OCI-M2 (cell line): ENCODE measurements at regions not wholly inside any gene's neighbourhood (a gene's known extent, or its start where the extent isn't known, plus 50 kb on each side); places are given as distances from the start of the nearest gene placed in this dataset.
"Not testable (repeated sequence)": the region's sequence is repeated elsewhere in the genome, so short reads cannot be mapped to it uniquely, and the experiment has no call there.

ENCODE experiments used
- DNase-seq: peaks from one replicate; lab custom pipeline; 2025; ENCODE audit not compliant: unreplicated experiment; lab: John Stamatoyannopoulos, UW

DNA sequence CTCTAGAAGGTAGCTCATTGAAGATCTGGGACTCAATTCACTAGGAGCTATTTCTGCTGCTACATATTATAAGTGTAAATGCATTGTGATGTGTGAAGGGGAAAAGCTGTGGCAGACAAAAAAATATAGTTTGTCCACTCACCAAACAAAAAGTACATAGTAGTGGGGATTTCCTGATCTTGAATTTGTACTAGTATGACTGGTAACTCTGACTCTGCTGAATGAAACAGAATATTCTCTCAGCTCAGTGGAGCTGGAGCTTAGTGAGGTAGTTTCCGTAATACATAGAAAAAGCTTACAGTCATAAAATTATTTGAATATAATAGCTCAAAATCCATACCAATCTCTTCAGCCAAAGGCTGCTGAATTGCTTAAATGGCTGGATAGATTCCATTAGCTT, 455.6 kb upstream of the CD180 start:
- DNase-seq, result no peak

DNA sequence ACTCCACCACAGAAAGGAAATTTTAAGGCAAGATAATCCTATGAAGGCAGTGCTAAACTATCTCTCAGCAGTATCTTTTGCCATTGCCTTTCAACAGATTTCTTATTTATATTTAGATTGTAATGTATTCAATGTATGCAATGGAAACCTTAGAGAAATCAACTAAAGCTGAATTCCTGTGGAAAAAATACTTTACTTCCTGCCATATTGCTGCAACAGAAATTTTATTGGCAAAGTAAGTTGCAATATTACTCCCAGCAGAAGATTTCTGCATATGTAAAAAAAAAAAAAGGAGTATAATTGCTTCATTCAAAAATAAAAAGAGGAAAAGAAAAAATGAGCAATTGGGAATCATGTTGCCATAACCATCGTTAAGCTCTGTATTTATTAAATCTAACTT, 454.6 kb upstream of the CD180 start:
- no peak for DNase-seq

DNA sequence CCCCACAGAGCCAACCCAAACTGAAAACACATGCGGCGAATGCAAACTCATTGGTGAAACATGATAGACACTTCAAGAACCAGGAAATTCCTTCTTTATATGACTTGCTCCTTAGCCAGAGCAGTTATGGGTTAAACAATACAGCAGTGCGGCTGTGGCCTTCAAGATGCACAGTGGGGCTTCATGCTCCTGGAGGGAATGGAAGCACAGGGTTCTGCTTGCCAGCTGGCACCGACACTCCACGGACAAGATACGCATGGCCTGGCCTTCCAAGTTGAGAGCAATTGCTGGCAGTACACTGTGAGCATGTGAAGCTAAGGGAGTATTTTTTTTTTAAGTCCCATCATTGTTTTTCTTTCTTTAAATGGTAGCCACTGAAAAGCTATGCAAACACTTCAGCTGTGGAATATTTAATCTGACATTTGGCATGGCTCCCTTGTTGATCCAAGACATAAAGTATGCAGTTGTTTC, 451.6 kb upstream of the CD180 start:
- DNase-seq, result no peak

DNA sequence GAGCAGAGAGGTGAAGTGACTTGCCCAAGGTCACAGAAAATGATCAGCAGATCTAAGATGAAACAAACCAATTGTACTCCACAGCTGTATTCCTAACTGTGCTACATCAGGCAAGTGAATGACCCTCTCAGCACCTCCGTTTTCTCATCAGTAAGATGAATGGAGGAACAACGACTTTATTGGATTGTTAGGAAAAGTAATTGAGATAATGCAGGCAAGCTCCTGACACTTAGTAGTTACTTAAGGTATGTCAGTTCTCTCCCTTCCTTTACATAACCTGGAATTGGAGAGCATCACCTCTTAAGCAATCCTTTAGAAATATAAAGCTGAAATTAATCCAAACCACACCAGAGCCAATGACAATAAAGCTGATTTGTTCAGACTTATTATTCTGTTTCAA, 451.2 kb upstream of the CD180 start:
- no peak for DNase-seq

DNA sequence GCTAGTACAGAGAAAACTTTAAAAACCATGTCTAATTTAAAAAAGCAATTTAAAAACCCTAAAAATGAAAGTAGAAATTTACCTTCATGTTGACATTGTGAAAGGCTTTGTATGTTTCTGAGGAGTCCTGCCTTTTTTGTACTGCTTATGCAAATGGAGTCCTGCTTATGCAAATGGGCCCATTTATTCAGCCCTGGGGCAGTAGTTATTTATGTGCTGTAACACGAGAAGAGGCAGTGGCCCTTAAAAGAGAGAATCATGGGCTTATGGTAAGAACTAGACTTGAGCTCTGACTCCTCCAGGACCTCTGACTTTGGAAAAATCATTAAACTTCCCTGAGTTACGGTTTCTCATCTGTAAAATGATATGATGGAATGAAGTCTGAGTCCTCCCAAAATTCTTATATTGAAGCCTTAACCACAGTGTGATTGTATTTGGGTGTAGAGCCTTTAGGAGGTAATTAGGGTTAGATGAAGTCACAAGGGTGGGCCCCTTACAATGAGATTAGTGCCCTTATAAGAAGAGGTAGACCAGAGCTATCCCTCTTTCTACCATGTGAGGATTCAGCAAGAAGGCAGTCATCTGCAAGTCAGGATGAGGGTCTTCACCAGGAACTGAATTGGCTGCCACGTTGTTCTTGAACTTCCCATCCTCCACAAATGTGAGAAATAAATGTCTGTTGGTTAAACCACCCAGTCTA, 447.8 kb upstream of the CD180 start:
- DNase-seq, result no peak

DNA sequence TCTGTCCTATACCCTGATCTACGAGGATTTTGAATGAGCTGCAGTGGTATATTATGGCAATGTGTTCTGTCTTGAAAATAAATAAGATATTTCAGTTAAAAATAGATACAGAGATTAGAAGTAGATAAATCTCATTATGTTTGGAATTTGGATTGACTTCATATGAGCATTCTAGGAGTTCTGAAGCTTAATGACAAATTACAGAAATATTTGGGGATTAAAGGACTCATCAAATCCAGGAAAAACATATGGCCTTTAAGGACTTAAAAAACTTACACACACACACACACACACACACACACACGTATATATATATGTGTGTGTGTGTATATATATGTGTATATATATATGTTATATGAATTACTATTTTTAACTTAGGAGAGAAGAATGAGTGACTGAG, 446.9 kb upstream of the CD180 start:
- no peak for DNase-seq

DNA sequence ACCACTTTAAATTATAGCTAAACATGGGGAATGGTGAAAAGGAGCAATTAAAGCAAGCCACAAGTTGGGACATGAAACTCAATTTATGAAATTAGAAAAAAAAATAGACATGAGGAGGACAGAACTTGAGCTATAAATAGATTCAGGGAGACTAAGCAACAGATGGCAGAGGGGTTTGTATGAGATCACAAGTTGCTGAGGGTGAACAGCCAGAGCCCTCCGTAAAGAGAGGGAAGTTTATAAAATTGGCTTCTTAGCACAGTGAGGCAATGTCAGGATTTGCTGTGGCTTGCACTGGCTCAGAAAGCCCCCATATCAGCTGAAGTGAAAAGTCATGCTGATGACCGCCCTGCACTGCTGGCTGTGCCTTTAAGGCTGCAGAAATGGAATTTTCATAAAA, 443.4 kb upstream of the CD180 start:
- no peak for DNase-seq

DNA sequence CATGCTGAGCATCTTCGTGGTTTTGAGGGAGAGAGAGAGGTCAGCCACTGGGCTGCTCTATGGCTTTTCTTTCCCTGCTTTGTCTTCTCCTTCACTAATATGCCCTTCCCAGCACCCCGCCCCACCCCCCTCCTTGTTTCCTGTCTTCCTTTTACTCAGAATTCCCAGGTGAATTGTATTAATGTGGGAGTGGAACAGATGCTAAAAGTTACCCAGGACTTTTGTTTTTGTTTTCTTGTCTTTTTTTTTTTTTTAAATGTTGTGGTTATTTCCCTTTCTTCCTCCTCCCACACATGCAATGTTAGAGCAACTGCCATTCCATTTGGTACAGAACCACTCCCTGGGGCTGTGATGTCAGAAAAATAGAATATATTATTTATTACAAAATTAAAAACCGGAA, 442.7 kb upstream of the CD180 start:
- DNase-seq, result no peak

DNA sequence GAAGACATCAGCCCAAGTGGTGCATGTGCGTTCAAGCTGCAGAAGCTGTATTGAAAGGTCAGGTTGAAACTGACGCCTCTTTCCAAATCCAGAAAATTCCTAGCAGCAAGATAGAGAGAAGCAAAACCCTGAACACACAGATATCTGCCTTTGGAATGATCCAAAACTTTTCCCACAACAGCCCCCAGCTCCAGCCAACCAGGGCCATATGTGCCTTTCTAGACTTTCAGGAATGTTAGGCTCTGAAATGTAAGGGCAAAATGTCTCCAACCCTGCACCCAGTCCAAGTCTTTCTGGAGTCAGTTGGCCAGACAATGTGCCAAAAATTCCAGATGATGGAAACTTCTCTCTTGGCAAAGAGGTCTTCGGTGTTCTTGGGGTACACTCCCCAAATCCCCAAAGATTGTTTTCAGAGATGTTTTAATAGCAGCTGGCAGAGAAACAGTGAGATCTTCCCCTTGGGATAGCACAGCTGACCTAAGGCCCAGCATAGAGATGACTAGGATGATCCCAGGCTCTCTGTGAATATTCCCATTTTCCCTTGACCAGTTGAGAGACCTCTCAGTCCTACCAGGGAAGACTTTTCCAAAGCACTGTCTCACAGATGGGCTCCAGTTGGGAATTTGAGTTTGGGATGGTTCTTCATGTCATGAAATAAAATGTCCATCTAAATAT, 440.4 kb upstream of the CD180 start:
- no peak for DNase-seq

DNA sequence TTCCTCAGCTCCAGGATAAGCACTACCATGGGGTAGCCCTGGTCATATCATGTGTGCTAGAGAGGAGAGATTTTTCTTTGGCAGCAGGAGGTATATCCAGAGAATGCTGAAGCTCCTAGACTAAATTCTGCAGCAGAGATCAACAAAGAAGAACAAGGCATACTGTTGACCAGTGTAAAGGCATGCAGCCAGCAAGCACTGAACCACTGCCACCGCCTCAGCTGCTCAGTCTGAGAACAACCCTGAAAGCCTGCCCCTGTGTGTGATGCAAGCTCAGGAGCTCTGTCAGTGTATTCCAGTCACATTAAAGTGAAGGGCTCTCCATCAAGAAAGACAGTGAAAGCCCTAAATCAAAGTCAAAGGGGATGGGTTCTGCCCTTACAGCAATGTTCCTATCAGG, 439.5 kb upstream of the CD180 start:
- DNase-seq, result no peak

DNA sequence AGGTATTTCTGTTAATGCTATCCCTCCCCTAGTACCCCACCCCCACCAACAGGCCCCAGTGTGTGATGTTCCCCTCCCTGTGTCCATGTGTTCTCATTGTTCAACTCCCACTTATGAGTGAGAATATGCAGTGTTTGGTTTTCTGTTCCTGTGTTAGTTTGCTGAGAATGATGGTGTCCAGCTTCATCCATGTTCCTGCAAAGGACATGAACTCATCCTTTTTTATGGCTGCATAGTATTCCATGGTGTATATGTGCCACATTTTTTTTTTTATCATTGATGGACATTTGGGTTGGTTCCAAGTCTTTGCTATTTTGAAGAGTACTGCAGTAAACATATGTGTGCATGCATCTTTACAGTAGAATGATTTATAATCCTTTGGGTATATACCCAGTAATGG, 430.5 kb upstream of the CD180 start:
- not testable (repeated sequence) for DNase-seq

DNA sequence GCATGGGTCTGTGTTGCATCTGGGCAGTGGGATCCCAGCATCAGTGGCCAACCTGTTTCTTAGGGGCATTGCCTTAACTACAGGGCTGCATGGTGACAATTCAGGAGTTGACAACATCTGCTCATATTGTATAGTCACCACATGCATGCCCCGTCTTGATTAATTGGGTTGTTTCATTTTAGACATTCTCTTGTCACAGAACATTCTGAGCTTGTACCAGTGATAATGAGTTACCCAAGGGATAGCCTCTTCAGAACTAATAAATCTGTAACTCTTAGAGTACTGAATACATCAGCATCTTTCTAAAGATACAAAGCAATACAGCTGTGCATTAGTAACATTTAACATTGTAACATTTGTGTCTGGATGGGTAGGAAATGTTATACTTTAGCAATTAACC, 426.5 kb upstream of the CD180 start:
- no peak for DNase-seq

DNA sequence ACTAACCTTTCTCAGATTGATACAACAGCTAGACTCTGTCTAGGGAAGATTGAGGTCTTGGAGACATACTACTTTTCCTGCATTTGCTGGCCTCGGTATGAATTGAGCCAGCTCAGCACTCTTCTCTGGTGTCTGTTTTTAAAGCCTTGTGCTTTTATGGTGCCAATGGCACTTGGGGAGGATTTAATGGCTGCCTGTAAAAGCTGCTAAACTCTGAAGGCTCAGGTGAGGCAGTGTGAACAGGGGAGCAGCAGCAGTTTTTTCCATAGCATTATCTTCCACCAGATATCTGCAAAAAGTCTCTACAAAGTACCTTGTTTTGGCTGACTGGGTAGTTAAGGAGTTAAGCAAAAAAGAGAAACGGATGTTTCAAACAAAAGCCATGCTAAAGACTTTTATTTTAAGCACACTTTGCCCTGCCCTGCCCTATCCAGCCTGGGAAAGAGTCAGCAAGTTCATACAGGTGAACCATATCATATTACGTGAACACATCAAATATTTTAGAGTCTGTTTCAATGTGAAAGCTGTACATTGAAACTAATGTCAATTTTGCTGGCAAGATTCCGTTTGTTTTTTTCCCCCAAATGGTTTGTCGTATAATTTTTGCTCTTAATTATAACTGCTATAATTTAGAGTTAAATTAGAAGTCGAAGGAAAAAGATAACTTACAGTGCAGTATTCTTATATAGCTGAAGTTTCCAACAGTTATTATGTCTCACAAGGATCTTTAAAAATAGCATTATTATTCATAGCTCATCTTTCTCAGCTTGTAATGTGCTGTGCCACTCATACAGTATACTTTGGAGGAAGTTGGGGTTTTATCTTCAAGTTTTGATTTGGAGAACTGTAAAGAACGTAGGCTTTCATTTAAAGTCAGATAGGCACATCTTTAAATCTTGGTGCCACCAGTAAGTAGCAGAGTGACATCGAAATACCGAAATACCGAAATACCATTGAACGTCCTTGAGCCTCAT, 424.1 kb upstream of the CD180 start:
- no peak for DNase-seq

DNA sequence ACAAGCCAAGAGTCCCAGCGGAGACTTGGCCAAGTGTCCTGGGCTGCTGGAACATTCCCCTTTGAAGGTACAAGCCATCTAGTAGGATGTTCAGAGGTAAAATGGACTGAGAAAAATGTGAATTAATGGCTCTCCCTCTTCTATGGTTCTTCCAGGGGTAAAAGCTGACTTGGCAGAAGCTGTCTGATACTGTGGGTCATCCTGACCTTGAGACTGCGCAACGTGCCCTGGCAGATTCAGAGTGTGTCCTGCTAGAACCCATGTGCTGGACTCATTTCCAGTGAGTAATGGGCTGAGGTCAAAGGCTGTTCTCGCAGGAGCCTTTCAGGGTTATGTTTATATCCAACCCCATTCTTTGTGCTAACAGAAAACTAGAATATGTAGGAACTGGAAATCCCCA, 423.0 kb upstream of the CD180 start:
- DNase-seq, result no peak

DNA sequence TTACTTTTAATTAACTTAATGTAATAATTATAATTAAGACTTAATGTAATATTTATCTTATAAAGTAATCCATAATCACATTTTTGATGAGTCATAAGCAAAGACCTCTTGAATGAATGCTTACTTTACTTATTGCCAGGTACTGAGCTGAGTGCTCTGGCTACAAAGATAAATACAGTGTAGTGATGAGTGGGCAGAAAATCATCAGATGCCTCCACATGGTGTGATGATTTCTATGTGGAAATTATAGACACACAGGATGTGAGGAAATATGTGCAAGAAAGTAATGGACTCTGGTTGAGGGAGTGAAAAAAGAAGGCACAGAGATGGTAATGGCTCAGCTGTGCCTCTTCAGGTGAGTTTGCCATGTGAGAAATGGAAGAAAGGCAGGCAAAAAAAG, 422.6 kb upstream of the CD180 start:
- DNase-seq, result no peak

DNA sequence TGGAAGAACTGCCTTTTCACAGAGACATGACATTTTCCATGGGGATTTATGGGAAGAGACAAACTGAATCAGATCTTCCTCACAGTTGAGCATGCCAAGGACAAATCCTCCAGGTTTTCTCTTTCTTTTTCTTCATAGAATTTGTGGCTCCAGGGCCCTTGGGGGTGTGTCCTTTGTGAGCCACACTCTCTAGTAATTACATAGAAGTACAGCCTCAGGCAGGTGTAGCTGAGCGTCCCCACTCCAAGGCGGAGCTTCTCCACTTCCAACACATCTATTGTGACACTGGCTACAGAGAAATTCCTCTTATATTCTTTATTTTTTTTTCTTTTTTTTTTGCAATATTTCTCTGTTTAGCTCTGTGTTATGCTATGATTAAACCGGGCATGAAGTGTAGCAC, 420.5 kb upstream of the CD180 start:
- no peak for DNase-seq

DNA sequence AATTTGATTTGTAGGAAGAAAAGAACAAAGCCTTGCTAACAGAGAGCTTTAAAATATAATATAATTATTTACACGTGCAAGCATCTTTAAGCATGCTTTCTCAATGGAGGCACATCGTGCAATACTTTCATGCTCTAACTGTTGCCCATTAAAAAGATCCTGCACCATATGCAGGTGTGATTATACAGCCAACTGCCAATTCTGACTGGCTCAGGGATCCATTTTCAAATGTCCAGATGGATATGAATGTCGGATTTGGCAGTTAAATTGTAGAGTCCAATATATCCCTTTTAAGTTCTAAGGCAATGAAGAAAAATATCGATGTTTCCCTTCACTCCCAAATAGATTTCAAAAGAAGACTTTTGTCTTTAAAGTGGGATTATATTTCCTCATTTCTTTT, 416.4 kb upstream of the CD180 start:
- DNase-seq, result no peak

DNA sequence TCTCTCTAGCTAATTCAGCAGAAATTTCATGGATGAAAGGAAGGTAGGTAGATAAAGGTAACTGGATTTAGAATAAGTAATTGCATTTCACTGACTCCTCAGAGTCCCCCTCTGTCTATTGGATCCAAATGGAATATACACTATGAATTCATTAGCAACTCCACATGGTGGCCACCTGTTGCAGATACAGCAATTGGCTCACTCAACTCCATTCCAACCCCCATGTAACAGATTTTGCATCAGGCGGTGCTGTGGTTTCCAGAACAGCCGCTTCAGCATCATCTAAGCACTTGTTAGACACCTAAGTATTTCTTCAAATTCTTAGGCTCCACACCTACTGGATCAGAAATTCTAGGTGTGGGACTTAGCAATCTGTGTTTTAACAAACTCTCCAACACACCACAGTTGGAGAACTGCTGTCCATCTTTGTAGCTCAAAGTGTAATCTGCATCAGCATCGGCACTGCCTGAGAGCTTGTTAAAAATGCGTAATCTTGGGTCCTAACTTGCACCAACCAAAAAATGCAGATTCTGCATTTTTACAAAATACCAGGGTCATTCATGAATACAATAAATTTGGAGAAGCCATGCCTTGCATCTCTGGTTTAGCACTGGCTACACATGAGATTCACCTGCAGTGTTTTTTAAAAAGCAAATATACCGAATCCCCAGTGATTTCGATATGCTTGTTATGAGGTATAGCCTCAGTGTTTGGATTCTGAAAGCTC, 413.8 kb upstream of the CD180 start:
- no peak for DNase-seq

DNA sequence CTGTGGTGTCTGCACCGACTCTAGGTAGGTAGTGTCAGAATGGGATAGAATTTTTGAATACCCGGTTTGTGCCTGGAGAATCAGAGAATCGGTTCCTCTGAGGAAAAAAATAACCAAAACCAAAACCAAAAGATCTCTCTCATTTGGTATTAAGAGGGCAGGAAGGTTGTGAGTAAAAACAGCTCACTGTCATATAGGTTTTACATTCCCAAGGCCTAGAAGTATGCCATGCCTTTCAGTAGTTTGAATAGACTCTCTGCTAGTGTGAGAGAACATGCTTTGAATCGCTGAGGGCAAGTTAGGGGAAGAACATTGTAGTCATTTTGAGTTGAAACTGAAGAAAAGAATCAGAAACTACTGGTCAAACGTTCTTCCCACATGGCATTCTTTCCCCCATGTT, 411.4 kb upstream of the CD180 start:
- DNase-seq, result no peak

DNA sequence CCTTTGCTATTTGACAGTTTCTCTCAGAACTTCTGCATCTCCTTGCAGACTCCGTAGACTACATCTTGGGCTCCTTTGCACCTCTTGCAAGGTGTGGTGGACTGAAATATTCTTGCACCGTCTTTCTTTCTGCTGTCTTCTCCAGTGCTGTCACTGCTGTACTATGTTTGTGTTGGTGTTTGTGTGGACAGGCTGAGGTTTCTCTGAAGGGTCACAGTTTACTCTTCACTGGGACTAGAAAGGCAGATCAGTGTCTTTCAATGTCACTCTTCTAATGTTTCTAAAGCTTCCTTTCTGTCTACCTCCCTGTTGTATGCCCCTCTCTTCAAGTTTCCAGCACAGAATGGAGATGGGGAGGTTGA, 410.0 kb upstream of the CD180 start:
- no peak for DNase-seq
